Islet precursor cell (in vitro differentiated cells): ENCODE measurements at regions not wholly inside any gene's neighbourhood (a gene's known extent, or its start where the extent isn't known, plus 50 kb on each side); places are given as distances from the start of the nearest gene placed in this dataset.
"Not testable (repeated sequence)": the region's sequence is repeated elsewhere in the genome, so short reads cannot be mapped to it uniquely, and the experiment has no call there.

Experiments
- DNase-seq: peaks from one replicate; pipeline ENCODE4 v3.0.0-alpha.2; 2018

DNA sequence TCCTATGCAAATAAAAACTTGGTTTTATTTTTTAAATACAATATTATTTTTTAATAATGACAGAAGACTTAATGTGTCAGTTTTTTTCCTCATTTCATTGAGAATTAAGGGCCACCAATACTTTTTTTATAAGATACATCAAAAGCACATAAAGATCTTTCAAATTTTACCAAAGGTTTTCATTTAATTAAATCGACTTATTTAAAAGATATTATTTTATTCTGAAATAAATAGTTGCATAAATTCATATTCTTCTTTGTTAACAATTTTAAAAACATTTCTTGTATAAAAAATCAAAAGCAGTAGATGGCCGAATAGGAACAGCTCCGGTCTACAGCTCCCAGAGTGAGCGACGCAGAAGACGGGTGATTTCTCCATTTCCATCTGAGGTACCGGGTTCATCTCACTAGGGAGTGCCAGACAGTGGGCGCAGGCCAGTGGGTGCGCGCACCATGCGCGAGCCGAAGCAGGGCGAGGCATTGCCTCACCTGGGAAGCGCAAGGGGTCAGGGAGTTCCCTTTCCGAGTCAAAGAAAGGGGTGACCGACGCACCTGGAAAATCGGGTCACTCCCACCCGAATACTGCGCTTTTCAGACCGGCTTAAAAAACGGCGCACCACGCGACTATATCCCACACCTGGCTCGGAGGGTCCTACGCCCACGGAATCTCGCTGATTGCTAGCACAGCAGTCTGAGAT, 374.6 kb upstream of the NPVF start:
- not testable (repeated sequence) for DNase-seq

DNA sequence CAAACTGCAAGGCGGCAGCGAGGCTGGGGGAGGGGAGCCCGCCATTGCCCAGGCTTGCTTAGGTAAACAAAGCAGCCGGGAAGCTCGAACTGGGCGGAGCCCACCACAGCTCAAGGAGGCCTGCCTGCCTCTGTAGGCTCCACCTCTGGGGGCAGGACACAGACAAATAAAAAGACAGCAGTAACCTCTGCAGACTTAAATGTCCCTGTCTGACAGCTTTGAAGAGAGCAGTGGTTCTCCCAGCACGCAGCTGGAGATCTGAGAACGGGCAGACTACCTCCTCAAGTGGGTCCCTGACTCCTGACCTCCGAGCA, 375.1 kb upstream of the NPVF start:
- not testable (repeated sequence) for DNase-seq

DNA sequence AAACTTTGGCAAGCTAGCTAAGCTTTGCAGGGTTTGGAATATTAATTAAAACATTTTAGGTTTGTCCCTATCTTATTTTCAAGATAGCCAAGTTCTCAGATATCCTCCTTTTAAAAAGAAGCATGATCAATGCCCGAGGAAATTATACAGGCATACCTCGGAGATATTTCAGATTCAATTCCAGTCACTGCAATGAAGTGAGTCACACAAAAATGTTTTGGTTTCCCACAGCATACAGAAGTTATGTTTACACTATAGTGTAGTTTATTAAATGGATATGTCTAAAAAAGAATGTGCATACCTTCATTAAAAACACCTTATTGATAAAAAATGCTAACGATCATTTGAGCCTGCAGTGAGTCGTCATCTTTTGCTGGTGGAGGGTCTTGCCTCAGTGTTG, 382.9 kb upstream of the NPVF start:
- DNase-seq: no peak

DNA sequence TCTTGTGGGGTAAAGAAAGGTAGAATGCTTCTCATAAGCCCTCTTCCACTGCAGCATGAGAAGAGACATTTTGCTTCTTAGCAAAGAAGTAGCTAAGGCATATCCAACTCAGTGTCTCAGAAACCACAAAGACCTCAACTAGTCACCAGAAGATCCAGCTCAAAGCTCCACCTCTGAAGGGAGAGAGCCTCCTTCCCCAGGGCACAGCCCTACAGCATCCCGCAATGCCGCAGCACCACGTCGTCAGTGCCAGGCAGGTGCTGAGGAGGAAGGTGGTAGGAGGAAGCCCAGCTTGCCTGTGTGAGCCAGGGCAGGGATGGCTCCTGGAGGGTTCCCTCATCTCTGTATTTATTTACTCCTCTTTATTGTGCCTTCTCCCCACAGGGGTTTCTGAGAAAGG, 385.6 kb upstream of the NPVF start:
- DNase-seq: no peak

DNA sequence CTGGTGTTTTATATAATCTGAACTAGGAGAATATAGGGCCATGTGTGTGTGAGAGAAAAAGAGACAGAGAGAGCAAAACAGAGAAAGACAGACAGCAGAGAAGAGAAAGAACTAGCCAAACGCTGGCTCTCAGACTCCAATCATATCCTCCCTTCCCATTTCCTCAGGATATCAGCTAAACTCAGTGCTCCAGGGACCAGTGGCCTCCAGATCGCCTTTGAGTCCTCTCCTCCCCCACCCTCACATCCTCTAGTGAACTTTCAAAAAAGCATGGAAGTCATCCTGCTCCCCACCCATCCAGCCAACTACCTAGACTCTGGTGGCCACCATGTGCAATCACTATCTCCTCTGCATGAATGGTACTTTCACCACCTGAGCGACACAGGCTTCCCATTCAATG, 386.1 kb upstream of the NPVF start:
- DNase-seq: no peak

DNA sequence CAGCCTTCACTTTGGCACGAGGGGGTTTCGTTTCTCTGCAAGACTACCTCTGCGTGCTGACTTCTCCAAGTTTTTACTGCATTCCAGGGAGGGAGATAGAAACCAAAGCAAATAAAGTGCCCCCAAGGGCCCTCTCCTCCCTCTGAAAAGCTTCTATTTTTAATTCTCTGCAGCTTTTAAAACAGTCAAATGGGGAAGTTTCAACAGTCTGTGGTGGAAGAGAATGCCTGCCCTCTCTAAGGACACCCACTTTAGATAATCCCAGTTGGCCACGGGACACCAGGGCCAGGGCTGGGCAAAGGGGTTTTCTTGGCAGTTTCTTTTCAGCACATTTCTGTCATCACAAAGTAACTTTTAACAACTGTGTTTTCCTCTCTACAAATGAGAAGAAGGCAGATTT, 386.7 kb upstream of the NPVF start:
- DNase-seq: no peak

DNA sequence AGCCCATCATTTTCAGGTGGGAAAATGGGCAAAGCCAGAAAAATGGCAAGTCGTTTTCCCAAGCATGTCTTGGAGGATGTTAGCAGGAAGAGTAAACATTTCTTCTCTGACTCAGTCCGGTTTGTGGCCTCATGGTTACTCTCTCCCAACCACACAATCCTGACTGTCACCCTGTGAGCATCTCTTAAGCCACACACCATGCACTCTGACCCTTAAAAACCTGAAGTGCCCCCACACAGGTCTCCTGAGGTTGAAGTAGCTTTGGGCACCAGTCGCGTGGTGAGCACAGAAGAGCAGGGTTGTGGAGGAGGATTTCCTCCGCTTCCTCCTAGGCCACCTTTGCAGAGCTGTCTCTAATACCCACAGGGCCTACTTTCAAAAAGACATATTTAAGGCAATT, 387.3 kb upstream of the NPVF start:
- no peak for DNase-seq

DNA sequence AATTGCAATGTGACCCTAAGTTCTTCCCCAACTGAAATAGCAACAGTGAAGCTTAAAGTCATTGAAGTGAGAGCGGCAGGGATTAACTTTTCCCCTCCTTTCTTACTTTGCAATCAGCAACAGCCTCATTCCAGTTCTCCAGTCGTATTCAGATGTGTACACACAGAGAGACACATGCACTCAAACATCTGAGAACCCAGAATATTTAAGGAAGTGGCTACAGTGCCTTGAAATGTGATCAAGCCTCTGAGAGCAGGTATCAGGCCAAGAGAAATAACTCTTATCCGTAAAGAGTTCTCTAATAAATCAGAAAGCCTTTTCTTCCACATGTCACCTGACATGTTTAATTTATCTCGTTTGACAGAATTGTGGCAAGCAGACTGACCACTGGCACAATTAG, 388.9 kb upstream of the NPVF start:
- no peak for DNase-seq

DNA sequence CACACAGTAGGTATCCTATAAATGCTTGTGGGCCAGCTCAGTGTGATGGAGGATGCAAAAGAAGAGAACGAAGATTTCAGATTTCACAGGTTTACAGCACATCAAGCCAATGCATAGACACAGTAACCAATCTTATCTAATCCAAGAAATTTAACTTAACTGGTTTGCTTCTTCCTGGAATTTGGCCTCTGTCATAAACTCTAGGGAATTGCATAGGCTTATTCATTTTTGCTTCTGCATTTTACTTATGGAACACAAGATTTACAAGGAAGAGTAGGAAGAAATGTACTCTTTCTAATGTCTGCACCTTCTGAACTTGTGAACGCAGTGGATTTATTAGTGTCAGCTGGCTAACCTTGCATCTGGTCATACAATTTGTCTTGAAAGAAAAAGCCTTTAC, 389.4 kb upstream of the NPVF start:
- no peak for DNase-seq

DNA sequence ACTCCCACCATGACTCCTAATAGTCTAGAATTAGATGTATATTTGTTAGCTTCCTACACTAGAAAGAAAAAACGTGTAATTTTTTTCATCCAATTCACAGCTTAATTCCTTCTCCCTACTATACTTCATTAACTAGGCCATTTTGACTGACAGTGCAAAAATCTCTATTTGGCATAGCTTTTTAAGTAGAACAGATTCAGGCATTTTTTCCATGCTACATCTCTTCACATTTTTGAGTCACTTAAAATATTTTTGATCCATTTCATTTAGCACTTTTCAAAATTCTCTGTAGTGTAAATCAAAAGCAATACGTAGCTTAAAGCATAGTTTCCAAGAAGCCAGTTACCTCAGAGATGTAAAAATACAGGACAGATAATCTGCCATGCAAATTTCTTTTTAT, 391.1 kb upstream of the NPVF start:
- no peak for DNase-seq

DNA sequence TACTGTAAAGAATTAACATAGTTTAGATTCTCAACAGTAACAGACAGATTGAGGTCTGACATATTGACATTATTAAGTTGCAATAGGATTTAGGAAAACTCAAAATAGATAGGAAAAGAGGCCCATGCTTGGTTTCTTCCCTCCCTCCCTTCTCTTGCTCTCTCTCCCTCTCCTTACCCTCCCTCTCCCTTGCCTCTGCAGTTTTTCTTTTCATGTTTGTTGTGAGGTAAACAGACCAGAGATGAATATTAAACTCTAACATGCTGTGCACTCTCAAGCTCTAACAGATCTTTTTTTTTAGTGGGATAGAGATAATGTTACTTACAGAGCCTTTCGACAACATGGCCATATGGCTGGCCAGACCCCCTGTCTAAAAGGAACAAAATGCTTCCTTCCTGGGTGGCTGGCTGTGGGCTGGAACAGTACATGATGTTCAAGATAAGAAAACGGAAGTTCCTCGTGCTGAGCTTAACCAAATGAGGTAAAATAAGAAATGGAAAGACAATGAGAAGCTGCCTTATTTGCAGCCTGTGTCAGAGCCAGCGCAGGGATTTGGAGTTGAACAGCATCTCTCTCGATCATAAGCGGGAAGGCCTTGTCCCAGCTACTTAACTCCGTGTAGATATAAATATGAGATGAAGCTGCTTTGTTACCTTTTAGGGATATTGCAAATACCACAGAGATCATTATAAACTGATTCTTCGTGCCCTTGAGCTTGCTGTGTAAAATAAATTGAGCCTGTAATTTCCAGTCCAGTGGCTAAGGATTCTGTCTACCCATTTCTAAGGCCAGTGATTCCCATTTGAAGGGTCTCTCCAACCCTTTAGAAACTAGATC, 391.9 kb upstream of the NPVF start:
- DNase-seq: no peak

DNA sequence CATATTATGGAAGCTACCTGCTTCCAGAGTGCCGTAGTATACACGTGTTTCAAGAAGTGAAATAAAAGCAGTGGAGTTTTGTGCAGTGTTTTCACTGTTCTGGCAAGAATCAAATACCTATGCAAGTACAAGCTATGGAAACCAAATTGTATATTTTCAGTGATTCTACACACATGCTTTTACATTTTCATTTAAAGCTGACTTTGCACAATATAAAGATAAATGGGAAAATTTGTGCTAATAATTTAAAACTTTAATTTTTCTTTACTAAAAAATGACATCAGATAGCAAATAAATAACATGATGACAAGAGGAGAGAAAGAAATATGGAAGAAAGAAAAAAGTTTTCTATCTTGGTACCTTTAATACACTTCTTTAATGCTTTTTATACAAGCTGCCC, 393.7 kb upstream of the NPVF start:
- no peak for DNase-seq

DNA sequence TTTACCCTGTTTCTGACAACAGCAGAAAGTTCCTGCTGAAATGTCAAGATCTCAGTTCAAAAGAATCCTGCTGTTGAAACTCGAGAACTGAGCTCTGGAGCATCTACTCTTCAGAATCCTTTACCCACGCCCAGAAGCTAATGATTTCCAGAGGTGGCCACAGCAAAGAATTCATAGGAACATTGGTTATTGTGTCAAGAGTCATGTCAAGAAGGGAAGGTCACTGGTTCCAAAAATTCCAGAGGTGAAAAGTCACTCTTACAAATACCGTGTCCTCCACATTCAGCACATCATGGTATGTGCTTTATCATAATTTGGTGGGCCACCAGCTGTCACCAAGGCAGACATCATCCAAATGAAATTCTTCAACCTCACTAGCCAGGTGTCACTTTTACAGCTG, 394.4 kb upstream of the NPVF start:
- no peak for DNase-seq

DNA sequence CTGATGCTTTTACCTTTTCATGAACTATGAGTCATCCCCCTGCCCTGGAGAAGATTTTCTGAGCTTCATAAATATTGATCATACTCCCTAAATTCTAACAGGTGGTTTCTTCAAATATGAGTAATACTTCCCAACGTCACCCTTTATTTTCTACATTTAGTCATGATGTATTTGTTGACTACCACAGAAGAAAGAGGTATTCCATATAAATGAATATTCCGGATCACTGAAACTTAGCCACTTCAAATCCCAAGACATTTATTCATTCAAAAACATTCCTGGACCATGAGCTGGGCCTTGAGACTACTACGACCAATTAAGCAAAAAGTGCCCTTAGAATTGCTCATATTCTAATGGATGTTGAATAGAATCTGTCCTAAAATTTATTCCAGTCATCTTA, 395.8 kb upstream of the NPVF start:
- DNase-seq: no peak

DNA sequence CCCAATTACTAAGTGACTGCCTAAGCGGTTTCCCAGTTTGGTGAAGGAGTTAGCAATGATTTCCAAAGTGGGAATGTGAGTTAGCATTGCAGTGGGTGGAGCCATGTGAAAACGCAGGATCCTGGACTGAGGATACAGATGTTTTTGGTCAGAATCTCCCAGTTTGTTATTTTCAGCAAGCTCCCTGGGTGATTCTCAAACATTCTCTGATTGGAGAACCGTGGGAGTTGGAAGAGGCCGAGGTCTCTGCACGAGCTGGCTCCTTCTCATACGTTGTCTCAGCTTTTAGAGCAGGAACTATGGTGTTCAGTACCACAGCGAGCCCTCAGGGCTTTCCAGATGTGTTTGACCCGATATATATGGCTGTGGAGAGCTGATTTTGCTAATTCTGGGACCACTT, 396.5 kb upstream of the NPVF start:
- DNase-seq: no peak

DNA sequence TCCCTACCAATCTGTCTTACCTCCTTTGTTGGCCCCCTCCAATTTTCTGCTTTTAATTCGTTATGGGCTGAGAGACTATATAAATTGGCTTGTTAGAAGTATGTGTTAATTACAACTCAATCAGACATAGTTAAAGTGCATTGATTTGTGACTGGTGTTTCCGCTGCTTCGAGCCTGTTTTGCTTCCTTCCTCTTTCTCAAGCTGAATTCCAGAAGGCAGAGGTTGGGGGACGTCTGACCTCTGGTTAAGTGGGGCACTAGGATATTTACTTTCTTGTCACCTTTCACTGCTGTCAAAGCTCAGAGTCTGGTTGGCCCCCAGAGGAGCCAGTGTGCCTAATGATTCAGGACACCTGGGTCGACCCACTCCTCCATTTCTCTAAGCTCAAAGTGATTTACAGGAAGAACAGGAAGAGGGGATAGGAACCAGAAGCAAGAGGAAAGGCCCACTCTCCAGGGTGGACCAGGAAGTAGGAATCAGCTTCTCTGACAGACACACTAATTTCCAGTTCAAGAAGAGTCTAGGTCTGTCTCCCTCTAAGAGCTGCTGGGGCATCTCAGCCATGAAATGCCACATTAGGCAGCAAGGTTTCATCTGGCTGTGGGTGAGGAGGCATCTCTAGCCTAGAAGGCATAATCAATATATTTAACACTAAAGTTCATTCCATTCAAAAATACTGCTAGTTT, 397.2 kb upstream of the NPVF start:
- DNase-seq: no peak

DNA sequence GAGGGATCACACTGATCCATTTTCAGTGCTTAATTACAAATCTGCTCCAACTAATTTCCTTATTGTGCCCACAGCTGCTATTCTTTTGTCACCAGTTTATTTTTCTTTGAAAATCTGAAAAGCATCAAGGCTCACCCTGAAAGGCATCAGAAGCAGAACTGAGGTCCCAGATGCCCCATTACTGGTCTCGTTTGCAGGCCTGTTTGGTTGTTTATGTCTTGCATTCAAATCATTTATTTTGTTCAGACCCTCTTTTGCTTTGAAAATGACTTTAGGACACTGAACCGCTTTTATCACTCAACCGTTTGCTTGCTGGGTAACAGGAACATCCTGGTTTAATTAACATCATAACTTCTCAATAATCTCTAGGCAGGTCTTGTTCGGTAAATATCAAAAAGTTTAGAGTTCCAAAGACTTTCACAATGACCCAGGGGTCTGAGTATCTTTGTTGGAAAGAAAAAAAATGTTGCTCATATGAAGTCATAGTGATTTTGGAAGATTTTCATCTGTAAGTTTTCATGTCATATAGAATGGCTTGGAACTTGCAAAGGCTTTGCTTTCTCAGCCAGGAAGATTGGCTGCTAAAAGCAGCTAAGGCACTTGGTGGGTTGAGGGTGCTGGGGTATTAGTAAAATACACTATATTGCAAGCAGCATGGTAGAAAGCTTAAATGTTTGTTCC, 398.3 kb upstream of the NPVF start:
- no peak for DNase-seq

DNA sequence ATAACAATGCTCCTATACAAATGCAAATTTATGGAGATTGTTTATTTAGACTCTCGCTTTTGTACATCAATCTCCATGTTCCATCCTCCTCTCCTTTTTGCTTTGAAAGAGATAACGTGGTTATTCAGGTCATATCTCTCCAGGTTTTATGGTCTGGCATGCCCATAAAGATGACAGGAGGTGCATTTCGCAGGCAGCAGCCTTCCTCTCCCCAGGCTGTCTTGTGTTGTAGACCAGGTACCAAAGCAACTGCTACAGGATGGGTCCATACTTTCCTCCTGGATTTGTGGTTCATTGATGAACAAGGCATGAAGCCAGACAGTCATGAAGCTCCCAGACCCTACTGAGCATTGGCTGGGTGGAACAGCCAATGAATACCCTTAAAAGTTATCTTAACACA, 400.2 kb upstream of the NPVF start:
- no peak for DNase-seq

DNA sequence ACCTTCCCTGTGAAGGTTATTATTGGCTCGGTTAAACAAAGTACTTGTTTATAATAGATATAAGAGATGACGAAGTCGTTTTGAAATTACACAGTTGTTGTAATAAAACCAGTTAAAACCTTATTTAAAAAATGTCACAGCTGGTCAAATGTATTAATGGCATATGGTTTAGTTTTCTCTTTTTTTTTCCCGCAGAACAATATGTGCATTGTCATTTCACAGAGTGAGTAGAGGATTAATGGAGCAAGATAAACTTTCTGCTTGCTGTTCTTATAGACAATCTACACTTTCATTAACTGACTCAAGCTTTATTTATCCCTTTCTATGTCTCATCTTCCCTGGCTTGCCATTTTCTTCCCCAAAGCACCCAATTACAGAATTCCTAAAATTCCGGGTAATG, 404.3 kb upstream of the NPVF start:
- no peak for DNase-seq

DNA sequence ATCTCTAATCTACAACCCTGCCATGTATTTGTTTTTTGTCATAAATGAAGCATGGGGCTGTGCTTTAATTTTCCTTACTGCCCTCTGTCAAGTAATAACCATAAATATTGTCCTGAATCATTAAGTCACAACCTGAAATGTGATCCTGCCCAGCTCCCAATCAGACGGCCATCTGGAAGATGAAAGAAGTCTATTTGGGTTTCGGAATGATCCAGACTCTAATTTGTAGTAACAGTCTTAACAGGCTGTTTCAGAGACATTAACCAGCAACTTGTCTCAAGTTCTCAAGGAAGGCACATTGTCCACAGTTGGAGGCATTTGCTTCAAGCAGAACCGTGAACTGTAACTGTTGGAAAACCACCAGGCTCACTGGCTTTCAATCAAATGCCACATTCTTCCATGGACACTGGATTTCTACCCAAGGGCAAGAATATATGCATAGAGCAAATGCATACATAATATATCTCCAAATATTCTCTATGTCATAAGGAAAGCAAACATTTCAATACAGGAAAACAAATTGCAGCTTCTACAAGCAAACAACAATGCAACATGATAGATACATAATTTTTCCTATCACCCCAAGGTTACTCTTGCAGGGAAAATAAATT, 405.2 kb upstream of the NPVF start:
- DNase-seq: no peak

DNA sequence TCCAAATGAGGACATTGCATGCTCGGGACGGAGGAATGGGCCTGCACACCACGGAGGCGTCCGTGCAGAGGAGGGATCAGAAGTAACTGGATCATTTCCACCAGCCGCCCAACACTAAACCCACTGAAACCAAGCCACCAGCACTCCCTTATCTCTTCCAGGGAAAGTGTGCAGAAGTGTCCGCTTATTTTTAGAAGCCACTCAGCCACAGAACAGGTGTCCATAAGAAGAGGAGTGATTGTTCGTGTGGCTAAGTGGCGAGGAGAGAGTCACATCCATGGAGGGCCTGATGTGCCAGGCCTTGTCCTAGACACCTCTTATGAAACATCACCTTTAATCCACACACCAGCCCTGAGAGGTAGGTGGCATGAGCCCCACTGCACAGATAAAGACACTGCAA, 407.9 kb upstream of the NPVF start:
- no peak for DNase-seq

DNA sequence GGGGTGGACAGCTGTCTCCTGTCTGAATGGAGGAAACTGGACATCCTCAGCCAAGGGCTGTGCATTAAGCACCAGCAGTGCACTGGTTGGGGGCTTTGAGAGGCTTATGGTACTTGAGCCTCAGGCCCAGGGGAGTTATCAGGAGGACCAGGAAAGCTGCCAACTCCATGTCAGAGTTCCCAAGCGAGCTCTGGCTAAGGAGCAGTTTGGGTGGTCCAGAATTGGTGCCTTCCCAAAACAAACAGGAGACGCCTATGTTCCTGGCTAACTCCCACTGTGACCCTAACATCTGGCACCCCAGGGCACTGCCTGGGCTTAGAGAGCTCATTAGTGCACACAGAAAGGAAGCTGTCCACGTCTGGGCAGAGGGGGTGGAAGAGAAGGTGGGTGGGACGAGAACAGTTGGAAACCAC, 408.6 kb upstream of the NPVF start:
- no peak for DNase-seq

DNA sequence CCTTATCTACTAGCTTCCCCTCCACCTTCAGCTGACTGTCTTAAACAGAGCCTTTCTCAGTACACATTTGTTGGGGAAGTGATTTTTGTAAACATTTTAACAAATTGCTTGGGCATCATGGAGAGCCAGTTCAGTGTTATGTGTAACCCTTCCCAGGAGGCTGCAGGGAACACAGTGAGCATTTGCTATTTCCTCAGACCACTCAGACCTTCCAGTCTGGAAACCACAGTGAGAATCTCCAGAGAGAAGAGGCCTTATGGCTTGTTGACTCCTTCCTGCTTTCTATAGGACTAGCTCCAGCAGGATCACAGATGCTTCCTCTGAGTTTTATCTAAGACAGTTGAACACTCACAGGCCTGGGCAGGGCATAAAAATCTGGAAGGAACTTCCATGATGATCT, 409.8 kb upstream of the NPVF start:
- no peak for DNase-seq
